Upper lobe of right lung (tissue), 1 donor: ENCODE measurements at regions not wholly inside any gene's neighbourhood (a gene's known extent, or its start where the extent isn't known, plus 50 kb on each side); places are given as distances from the start of the nearest gene placed in this dataset.

Experiments
- ATAC-seq: fragments of 200-7000 bp; cut with Tn5 transposase; one replicate; pipeline ENCODE4 v1.9.1; 2020; ENCODE audit warnings: mild to moderate bottlenecking, moderate library complexity
- DNase-seq: peaks from one replicate; pipeline ENCODE4 v3.0.0-alpha.2; 2020
- H3K27ac ChIP-seq: fragments of 200-600 bp; one replicate; pipeline ENCODE4 v1.8.0; 2022
- H3K27me3 ChIP-seq: fragments of 200-600 bp; one replicate; pipeline ENCODE4 v1.8.0; 2022; ENCODE audit warnings: mild to moderate bottlenecking
- H3K36me3 ChIP-seq: fragments of 200-600 bp; one replicate; pipeline ENCODE4 v1.8.0; 2022
- H3K4me1 ChIP-seq: fragments of 200-600 bp; one replicate; pipeline ENCODE4 v1.8.0; 2022
- H3K4me3 ChIP-seq: fragments of 200-600 bp; one replicate; pipeline ENCODE4 v1.8.0; 2022; ENCODE audit warnings: mild to moderate bottlenecking
- H3K9me3 ChIP-seq: fragments of 200-600 bp; one replicate; pipeline ENCODE4 v1.8.0; 2022
- intact Hi-C: fragments of 100-400 bp; cut with DNase I; formaldehyde crosslinking; loops from one replicate; pipeline ENCODE4 v1.11.0; 2022
- TF ChIP-seq, protein P1 (sequence below): fragments of 200-600 bp; IDR thresholded peaks from one replicate; pipeline ENCODE4 v1.8.0; 2022; ENCODE audit warnings: antibody characterized with exemption
- donor health status: DM: no; HTN: yes; CAD: no; lungs with severe emphysema.

DNA sequence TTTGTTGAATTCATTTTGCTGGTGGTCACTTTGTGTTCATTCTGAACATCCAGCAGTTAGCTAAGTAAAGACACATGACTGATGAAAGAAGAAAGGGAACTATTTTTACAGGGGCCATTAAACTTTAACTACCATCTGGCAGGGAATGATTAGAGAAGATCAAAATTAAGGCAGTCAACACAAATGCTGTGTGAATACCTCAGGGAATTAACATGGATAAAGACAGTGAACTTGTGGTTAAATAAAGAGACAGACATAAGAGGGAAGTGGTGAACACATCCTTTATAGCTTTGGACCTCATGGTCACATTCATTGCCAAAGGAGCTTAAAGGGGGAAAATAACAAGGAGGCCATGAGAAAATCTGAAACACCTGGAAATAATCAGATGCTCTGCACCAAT, 52.6 kb upstream of the ATP5MC3 start:
- intact Hi-C loops = no loop called here
- Histone ChIP-seq H3K27ac (no peak overlapping the region), H3K27me3 (no peaks in the 10 kb centered on the region), H3K9me3 (no peaks in the 10 kb centered on the region), H3K36me3 (no peaks in the 10 kb centered on the region), H3K4me3 (no peak overlapping the region), H3K4me1 (no peaks in the 10 kb centered on the region)
- DNase-seq (no peak), ATAC-seq (no peak)
- TF ChIP-seq, protein P1, sequence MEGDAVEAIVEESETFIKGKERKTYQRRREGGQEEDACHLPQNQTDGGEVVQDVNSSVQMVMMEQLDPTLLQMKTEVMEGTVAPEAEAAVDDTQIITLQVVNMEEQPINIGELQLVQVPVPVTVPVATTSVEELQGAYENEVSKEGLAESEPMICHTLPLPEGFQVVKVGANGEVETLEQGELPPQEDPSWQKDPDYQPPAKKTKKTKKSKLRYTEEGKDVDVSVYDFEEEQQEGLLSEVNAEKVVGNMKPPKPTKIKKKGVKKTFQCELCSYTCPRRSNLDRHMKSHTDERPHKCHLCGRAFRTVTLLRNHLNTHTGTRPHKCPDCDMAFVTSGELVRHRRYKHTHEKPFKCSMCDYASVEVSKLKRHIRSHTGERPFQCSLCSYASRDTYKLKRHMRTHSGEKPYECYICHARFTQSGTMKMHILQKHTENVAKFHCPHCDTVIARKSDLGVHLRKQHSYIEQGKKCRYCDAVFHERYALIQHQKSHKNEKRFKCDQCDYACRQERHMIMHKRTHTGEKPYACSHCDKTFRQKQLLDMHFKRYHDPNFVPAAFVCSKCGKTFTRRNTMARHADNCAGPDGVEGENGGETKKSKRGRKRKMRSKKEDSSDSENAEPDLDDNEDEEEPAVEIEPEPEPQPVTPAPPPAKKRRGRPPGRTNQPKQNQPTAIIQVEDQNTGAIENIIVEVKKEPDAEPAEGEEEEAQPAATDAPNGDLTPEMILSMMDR = no peak

DNA sequence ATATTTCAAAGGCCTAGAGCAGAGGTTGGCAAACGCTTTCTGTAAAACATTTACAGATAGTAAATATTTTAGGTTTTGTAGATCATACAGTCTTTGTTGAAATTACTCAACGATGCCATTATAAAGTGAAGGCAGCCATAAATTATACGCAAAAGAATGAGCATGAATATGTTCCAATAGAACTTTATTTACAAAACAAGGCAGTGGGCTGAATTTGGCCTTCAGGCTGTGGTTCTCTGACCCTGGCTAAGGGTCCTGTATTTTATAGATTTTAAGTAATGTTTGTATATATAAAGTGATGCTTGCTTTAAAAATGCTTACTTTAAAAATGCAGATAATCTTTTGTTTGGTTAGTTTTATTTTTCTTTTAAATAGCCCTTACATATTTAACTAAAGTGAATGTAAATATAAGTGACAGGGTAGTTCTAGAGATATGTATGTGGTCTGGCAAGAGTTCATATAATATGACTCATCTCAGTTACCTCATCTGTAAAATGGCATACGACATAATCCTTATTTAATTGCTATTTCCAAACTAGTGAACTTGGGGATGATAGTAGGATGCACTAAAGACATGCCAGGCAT, 51.7 kb upstream of the ATP5MC3 start:
- ATAC-seq (no peak), DNase-seq (no peak)
- intact Hi-C loops = no loop called here
- H3K36me3 ChIP-seq = no peaks in the 10 kb centered on the region
- no peaks in the 10 kb centered on the region for H3K27me3 ChIP-seq
- TF ChIP-seq, protein P1 = no peak
- H3K4me1 ChIP-seq = no peaks in the 10 kb centered on the region
- no peak overlapping the region for H3K4me3 ChIP-seq
- no peaks in the 10 kb centered on the region for H3K9me3 ChIP-seq
- H3K27ac ChIP-seq = no peak overlapping the region
